Amniotic stem cell (primary cell): ENCODE measurements at regions not wholly inside any gene's neighbourhood (a gene's known extent, or its start where the extent isn't known, plus 50 kb on each side); places are given as distances from the start of the nearest gene placed in this dataset.
"Not testable (repeated sequence)": the region's sequence is repeated elsewhere in the genome, so short reads cannot be mapped to it uniquely, and the experiment has no call there.

Experiments used
- DNase-seq: peaks from one replicate; lab custom pipeline; 2025; lab: John Stamatoyannopoulos, UW

DNA sequence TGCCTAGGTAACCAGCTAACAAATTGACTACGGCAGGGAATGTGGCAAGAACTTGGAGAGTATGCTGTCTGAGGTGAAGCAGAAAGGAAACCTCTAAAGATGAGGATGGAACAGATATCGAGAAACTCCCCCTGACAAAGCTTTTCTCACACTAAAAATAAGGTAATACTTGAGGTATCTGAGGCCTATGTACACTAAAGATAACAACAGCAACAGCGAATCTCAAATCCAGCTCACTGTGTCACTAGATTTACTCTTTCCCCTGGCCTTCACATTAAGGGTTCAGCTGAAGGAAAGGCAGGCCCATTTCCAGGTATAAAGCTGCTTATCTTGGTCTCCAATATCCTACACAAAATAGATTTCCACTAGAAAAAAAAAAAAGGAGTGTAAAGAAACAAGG is 518.0 kb downstream of the KCNT2 start:
- DNase-seq, result no peak

DNA sequence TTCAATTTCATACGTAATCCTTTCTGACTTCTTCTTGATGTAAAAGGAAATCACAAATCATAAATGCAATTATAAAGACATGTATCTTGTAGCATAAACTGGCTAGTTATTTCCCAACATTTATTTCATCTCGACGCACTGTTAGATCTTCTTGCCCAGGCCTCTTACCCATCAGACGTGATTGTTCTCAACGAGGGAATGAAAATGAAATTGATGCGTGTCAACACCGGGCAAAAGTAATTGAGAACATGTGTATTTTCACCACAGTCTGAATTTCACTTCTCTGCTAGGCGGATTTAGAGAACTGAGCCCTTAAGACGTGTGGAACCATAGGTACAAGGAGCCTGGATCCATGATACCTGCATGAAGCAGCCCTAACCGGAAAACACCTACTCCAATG is 519.7 kb downstream of the KCNT2 start:
- DNase-seq, result no peak

DNA sequence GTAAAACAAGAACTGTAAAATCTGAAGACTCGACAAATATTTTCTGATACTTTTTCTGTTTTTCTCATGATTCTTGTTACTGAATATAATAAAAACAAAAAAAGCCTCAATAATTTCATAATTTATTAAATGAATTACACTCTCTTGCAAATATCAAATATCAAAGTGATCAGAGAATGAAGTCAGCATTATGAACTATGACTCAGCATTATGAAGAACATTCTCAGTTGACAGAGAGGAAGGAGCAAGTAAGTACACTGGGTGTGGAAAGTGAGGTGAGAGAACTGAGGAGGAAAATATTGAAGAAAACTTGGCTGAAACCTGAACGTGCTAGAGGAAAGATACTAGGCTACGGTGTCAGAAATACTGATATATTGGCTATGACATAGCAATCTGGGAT is 529.5 kb downstream of the KCNT2 start:
- no peak for DNase-seq

DNA sequence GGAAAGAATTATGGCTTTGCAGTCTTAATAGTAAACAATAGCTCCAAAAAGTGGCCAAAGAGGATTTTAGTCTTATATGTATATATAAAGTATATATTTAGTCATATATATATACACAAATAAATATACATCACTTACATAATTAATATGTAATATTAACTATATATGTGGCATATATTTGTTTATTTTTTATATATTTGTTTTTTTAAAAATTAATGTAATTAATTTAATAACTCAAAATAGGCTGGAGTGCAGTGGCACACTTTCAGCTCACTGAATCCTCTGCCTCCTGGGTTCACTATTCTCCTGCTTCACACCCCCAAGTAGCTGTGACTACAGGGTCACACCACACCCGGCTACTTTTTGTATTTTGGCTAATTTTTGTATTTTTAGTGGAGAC is 532.6 kb downstream of the KCNT2 start:
- no peak for DNase-seq

DNA sequence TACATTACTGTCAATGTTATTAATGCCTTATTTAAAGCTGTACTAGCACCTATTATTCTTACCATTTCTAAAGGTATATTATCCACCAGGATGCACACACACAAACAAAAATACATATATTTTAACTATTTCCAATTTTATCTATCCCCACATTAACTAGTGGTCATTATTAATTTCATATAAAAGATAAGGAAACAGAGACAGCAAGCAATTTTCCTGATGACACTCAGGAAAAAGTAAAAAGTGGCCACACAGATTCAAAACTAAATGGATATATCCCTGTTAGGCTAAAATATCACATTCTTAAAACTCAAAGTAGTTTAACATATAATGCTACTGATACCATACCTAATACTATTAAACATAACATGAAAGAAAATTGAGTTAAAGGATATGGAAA is 534.1 kb downstream of the KCNT2 start:
- DNase-seq, result no peak

DNA sequence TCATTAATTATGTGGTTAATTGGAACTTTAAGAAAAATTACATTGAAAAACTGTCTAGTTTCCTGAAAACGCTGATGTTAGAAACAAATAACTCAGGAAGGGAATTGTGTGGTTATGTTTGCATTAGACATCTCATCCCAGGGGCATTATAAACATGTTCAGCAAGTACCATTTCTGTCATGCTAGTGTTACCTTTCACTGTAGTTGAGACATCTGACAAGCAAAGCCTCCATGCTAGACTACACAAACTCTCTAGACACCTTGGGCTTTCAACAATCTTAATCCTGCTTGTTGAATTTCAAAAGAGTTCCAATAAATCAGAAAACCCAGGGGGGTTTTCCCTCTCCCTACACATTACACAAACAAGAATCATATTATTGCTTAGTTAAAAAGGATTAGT is 536.8 kb downstream of the KCNT2 start:
- no peak for DNase-seq

DNA sequence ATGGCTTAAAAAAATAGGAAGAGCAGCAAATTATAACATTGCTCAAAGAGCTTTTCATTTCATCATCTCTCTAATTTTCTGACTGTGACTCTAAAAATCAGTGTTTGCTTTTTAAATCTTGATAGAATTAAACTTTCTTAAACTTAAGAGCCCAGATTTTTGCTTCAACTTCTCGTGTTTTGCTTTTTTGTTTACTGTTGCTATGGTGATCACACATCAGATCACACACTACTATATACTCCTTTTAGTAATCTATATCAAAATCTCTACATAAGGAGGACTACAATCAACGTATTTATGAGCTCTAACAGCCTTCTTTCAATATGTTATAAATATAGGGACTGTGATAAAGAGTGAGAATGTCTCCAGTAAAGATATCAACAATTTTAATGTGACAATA is 537.3 kb downstream of the KCNT2 start:
- no peak for DNase-seq

DNA sequence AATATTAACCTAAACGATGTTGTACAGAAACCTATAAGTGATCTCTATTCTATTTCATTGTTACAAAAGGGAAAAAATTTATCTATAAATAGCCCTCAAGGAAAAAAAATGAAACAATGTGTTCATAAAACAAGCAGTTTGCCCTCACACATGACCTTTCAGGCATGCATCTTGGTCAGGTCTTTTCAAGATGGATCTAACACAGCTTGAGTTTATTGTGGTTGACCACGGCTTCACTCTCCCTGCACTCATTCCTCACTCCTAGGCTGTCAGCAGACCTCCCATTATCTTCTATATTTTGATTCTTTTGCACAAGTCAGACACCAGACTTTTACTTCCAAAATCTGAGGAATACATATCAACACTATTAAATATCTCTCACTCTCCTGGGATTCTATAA is 544.3 kb downstream of the KCNT2 start:
- no peak for DNase-seq

DNA sequence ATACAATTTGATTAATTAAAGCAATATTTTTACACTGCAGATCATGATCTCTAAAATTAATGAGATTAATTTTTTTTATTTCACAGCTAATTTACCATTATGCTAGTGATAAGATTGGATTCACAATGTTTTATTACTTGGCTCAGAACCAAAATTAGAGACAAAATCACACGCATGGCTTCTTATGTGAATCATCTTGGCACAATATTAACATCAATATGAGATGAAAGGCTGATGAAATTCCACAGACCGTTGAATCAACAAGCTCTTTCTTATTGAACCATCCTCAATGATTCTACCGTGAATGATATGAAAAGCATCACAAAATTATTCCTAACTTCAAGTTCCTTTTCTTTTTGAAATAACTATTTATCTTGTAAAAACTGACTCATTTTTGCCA is 544.9 kb downstream of the KCNT2 start:
- no peak for DNase-seq

DNA sequence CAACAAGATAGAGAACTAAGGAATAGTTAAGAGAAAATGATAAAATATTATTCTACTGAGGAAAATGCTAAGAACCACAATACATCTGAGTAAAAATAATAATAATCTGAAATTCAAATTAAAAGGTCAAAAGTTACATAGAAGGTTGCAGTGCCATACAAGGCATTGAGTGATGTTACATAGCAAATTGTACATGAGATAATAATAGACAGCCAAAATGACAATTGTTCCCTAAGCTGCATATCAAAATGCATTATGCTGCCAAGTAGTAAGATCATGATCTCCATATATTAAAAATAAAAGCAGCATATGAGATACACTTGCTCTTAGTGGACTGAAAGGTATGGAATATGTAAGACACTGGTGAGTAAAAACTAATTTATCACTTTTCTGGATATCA is 547.7 kb downstream of the KCNT2 start:
- DNase-seq, result no peak

DNA sequence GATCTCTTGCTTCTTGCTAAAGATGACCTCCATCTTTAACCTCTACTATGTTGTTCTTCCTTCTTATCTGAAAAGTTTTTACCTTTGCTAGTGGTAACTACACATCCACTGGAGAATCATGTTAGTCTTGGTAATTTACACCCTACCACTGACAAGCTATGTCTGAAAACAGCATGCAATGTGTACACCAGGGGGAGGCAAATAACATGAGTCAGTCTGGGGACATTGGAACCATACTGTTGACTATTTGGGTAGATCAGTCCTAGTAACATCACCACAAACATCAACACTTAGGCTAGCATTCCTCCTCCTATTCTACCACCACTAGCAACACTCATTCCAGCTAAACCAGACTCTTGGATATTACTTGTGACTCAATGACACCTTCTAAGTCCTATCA is 549.0 kb downstream of the KCNT2 start:
- DNase-seq, result no peak

DNA sequence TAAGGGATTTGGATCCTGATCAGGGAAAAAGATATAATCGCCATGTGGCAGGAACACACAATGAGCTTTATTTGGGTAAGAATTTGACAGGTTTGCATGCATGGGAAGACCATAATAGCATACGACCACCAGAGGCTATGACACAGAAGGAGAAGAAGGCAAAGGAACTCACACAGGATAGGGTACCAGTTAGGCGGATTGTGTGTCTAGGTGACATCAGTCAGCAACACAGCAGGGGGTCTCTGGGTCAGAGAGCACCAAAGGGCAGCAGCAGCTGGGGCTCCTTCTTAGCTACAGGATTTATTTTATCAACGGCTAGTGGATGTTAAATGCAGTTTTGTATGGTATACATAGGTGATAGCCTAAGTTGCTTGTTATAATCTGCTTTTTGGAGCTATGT is 551.3 kb downstream of the KCNT2 start:
- DNase-seq, result no peak

DNA sequence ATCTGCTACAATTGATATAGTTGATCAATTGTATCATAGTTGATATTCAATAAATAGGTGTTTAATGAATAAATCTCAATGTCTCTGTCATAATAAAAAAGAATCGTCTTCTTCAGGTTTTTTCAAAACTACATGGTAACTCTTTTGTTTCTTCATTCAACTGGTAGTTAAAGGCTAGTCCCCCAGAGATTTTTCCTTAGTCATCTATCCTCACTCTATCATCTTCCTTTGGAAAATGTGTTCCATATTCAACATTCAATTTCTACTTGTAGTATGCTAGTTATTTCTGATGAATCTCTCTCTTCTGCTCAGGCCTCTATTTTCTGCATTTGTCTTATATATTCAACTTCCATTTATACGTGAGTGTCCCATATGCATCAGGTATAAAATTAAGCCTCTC is 558.8 kb downstream of the KCNT2 start:
- no peak for DNase-seq

DNA sequence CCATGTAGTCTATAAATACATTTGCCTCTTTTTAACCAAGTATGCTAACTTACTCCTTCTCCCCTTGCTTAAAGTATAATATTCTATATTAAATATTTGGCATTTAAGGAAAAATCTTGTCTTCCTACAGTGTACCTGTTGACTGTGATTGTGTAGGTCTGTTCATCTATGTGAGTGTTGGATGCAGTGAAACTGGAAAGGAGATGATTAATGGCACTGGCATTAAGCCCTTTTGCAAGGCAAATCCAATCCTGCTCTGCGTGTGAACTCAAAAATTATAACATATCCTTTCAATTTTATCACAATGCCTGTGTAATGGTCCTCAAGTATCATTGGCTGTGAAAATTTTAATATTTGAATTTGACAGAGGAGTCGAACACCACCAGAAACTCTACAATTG is 565.0 kb downstream of the KCNT2 start:
- no peak for DNase-seq

DNA sequence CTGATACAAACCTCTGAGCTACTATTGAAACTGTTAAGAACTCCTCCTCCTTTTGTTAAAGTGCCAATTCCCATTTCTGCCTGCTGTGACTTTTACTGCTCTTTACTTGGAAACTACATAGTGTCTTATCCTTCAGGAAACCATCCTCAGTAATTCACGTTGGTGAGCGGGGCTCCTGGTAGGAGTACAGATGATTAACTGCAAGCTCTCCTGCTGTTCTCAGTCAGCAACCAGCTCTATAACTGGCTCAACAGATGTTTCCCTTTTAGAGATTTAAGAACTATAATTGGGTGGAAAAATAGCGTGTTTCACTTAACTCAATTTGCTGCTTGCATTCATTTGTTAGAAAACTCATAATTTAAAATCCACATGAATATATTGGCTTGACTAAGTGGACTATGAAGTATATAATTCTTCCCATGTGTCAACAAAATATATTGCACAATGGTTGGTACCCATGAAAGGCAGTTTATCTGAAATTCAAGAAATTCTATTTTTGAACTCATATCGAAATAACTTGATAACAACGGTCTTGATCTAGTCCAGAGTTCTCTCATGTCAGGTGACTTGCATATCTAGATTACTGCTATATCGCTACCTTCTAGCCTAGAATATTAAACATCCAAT is 574.0 kb downstream of the KCNT2 start:
- no peak for DNase-seq

DNA sequence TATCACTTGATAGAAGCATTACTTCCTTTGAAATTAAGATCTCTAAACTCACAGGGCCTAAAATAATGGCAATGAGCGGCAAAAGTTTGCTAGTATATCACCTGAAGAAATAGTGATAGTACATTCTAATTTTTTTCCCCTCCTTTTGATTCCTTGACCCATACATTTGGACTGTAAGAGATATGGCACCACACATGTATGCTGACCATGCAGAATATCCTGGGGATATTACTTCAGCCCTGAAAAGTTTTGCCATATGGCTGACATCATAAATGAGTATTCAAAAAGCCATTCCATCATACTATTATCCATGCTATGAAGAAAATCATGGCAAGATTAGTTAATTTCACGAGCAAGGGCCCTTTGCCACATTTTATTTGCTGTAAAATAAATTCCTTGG is 576.9 kb downstream of the KCNT2 start:
- DNase-seq, result not testable (repeated sequence)

DNA sequence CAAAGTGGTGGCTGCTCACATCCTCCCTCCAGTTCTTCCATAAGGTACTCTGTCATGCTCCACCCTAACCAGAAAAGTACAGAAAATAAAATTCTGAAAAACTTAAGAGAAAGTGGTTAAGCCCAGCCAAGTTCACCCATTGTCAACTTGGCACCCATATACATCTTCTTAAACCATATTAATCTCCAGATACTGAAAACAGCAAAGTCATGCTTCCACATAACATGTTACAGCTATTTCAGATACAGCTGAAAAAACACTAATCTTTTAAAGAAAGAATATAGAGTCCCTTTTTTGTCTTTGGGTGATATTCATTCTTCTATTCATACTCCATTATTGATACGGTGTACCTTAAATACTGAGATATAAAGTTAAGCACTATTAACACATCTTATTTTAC is 577.8 kb downstream of the KCNT2 start:
- no peak for DNase-seq

DNA sequence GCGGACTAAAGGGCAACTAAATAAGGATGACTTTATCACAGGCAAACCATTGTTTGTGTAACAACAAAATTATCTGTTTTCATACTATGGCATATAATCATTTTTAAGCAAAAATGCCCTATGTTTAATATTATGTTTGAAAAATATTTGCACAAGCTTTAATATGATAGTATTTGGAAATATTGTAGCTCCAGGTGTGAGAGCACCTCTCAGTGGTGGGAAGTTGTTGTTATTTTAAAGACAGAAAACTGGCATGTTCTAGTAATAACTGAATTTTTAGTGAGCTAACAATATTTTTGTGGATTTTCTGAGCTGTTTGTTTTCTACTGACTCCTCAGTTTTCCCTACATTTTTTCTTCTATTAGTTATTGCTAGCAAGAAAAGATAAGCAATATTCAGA is 578.8 kb downstream of the KCNT2 start:
- DNase-seq, result no peak

DNA sequence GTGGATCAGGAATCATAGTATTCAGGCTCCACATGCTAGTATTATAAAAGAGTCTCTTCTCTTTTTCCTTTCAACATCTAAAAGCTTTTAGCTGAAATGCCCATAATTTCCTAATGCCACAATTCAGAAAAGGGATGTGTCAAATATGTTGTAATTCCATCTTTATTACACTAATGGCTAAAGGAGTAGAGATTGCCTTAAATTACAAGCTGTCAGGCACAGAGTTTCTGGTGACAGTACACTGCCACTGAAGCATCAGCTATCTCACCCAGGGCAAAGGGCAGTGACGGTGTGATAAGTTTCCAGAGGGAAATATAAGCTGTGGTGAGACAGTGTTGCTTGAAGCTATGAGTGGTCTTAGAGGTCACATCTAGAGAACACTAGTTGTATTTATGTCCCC is 581.1 kb downstream of the KCNT2 start:
- no peak for DNase-seq

DNA sequence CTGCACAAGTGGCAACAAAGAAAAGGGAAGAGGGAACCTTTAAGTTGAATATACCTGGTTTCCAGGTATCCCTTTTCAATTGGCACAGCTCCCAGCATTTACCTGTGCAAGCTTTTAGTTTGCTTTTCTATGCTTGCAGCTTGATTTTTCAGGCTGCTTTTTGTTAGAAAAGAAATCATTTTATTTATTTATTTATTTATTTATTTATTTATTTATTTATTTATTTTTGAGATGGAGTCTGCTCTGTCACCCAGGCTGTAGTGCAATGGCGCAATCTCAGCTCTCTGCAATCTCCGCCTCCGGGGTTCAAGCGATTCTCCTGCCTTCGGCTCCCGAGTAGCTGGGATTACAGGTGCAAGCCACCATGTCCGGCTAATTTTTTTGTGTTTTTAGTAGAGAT is 587.1 kb downstream of the KCNT2 start:
- DNase-seq, result not testable (repeated sequence)

DNA sequence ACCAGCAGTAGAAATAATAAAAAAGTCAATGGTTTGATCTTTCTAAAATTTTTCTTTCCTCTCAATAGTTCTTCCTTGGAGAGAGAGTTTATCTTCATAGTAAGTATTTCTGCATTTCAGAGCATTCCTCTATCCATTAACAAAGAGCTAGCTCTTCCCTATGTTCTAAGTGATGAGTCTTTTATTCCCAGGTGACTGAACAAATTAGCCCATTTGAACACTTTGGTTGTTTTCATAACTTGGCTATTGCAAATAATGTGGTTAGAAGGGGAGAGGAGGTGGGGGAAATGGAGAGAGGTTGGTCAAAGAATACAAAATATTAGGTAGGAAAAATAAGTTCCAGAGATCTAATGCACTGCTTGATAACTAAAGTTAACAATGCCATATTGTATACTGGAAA is 598.9 kb downstream of the KCNT2 start:
- DNase-seq, result no peak

DNA sequence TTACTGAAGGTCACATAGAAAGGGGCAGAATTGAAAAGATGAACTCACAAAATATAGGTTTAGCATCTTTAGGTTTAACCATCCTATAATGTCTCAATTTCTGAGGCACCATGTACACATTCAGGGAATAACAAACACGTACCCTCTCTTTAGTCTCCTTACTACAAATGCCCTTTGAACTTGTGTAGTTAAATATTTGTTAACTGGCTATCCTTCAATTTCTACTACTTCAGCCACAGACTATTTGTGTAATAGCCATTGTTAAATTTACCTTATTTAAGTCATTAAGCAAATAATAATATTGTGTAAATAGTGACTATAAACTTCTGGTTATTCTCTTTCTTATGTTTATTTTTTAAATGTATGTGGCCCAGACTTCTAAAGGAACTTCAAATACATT is 600.5 kb downstream of the KCNT2 start:
- DNase-seq, result no peak

DNA sequence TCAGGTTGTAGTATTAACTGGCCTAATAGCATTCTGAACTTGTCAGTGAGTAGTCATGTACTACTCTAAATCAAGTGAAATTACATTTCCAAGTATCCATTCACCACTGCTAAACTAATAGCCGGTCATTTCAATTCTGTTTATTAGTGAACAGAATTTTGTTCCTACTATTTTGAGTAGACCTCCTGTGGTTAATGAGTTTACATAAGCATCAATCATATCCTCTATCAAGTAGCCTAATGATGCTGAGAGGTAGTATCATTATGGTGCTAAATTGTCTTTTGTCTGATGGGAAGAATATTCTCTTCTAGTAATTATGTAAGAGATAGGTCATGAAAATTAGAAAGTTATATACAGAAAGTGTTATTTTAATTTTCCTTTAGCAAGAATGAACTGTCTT is 602.8 kb downstream of the KCNT2 start:
- no peak for DNase-seq

DNA sequence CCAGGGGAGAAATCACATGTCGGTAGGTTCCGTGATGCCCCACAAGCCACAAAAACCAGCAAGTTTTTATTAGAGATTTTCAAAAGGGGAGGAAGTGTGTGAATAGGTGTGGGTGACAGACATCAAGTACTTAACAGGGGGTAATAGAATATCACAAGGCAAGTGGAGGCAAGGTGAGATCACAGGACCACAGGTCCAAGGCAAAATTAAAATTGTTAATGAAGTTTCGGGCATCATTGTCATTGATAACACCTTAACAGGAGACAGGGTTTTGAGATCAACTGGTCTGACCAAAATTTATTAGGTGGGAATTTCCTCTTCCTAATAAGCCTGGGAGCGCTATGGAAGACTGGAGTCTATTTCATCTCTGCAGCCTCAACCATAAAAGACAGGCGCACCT is 603.9 kb downstream of the KCNT2 start:
- not testable (repeated sequence) for DNase-seq

DNA sequence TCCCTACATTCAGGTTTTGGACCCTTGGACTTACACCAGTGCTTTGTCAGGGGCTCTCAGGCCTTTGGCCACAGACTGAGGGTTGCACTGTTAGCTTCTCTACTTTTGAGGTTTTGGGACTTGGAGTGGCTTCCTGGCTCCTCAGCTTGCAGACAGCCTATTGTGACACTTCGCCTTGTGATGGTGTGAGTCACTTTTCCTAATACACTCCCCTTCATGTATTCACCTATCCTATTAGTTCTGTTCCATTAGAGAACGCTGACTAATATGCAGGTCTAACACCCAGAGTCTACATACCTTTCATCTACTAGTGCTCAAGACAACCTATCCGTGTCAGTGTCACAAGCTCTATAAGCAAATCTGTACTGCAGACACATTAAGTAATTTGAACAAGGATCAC is 605.3 kb downstream of the KCNT2 start:
- DNase-seq, result no peak
